Renal pelvis (tissue), 1 donor: ENCODE measurements at regions not wholly inside any gene's neighbourhood (a gene's known extent, or its start where the extent isn't known, plus 50 kb on each side); places are given as distances from the start of the nearest gene placed in this dataset.

Experiments used
- DNase-seq: peaks from one replicate; pipeline ENCODE4 v3.0.0-alpha.2; 2013

GRCh38 chr12:31781894-31782540, 53.2 kb upstream of the AMN1 start:
- DNase-seq: no peak

GRCh38 chr12:31780096-31780495, 51.3 kb upstream of the AMN1 start:
- DNase-seq: no peak

- no peak for DNase-seq
Observed at GRCh38 chr12:31778687-31779086, 49.9 kb upstream of the AMN1 start.
